ENCODE measurements at regions not wholly inside any gene's neighbourhood (a gene's known extent, or its start where the extent isn't known, plus 50 kb on each side); places are given as distances from the start of the nearest gene placed in this dataset.
A peak's percentile ranks its signal among the peaks of the same experiment; 100 is the strongest.

- Histone ChIP-seq H3K36me3 (ENCODE audit: insufficient read depth, insufficient read length, low read length) (no peaks in the 10 kb centered on the region), H3K27me3 (ENCODE audit: insufficient read depth, insufficient read length) (no peaks in the 10 kb centered on the region), H3K4me1 (ENCODE audit: insufficient read depth, insufficient read length) (peaks cover 2% of the 10 kb centered on the region), H3K4me3 (ENCODE audit: insufficient read length, low read depth) (no peak overlapping the region), H3K9ac (ENCODE audit: insufficient read length, low read depth) (no peak overlapping the region), H3K9me3 (ENCODE audit: insufficient read depth, low read length) (no peaks in the 10 kb centered on the region)
- TF ChIP-seq SUZ12 (IDR thresholded peaks at IDR 0.05; ENCODE audit: extremely low read depth, insufficient read depth, insufficient read length) (no peak), YY1 (IDR thresholded peaks at IDR 0.05; ENCODE audit: insufficient read depth, insufficient read length) (no peak), ZNF274 (IDR thresholded peaks at IDR 0.05; ENCODE audit: low read depth, low read length) (no peak)
- no peak for DNase-seq (ENCODE audit: low read depth, low spot score)
Observed at GRCh38 chr6:114430534-114431124, 87.8 kb upstream of the HS3ST5 start.

- no peak overlapping the region for H3K4me3 ChIP-seq (ENCODE audit: insufficient read length, low read depth)
- H3K4me1 ChIP-seq (ENCODE audit: insufficient read depth, insufficient read length) = peaks cover 2% of the 10 kb centered on the region
- TF ChIP-seq SUZ12 (IDR thresholded peaks at IDR 0.05; ENCODE audit: extremely low read depth, insufficient read depth, insufficient read length) = no peak
- DNase-seq (ENCODE audit: low read depth, low spot score) = no peak
- no peak overlapping the region for H3K9ac ChIP-seq (ENCODE audit: insufficient read length, low read depth)
- no peaks in the 10 kb centered on the region for H3K9me3 ChIP-seq (ENCODE audit: insufficient read depth, low read length)
- no peaks in the 10 kb centered on the region for H3K36me3 ChIP-seq (ENCODE audit: insufficient read depth, insufficient read length, low read length)
- no peaks in the 10 kb centered on the region for H3K27me3 ChIP-seq (ENCODE audit: insufficient read depth, insufficient read length)
Observed at GRCh38 chr6:114428341-114428740, 85.5 kb upstream of the HS3ST5 start.

GRCh38 chr6:114421199-114421598, 78.4 kb upstream of the HS3ST5 start:
- Histone ChIP-seq H3K4me1 (ENCODE audit: insufficient read depth, insufficient read length) (peaks cover 2% of the 10 kb centered on the region), H3K27me3 (ENCODE audit: insufficient read depth, insufficient read length) (no peaks in the 10 kb centered on the region), H3K4me3 (ENCODE audit: insufficient read length, low read depth) (no peak overlapping the region), H3K9ac (ENCODE audit: insufficient read length, low read depth) (no peak overlapping the region), H3K36me3 (ENCODE audit: insufficient read depth, insufficient read length, low read length) (peaks cover 3% of the 10 kb centered on the region), H3K9me3 (ENCODE audit: insufficient read depth, low read length) (no peaks in the 10 kb centered on the region)
- TF ChIP-seq ZNF274 (IDR thresholded peaks at IDR 0.05; ENCODE audit: low read depth, low read length) = no peak
- TF ChIP-seq SUZ12 (IDR thresholded peaks at IDR 0.05; ENCODE audit: extremely low read depth, insufficient read depth, insufficient read length) = no peak
- no peak for TF ChIP-seq YY1 (IDR thresholded peaks at IDR 0.05; ENCODE audit: insufficient read depth, insufficient read length)
- peak; percentile 57 for DNase-seq (ENCODE audit: low read depth, low spot score)

DNA sequence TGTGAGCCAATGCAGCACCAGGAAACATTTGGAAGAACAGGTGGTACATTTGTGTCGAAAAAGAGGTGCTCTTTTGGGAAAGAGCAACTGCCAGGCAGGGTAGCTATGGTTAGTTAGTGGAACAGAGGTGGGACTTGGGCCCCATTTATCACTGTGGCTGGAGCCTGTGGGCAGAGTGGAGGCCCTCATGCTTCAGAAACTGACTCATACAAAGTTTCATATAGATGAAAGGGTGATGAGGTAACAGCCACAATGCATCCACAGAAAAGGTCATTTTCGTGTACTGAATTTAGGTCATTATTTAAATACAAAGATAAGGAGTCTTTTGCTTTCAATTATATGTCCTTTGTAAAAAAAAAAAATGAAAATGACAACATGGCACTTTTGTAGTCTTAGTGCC, 76.4 kb upstream of the HS3ST5 start:
- TF ChIP-seq YY1 (IDR thresholded peaks at IDR 0.05; ENCODE audit: insufficient read depth, insufficient read length) (no peak), ZNF274 (IDR thresholded peaks at IDR 0.05; ENCODE audit: low read depth, low read length) (no peak), SUZ12 (IDR thresholded peaks at IDR 0.05; ENCODE audit: extremely low read depth, insufficient read depth, insufficient read length) (no peak)
- peaks cover 3% of the 10 kb centered on the region for H3K36me3 ChIP-seq (ENCODE audit: insufficient read depth, insufficient read length, low read length)
- H3K9me3 ChIP-seq (ENCODE audit: insufficient read depth, low read length) = no peaks in the 10 kb centered on the region
- peaks cover 2% of the 10 kb centered on the region for H3K4me1 ChIP-seq (ENCODE audit: insufficient read depth, insufficient read length)
- H3K27me3 ChIP-seq (ENCODE audit: insufficient read depth, insufficient read length) = no peaks in the 10 kb centered on the region
- no peak overlapping the region for H3K4me3 ChIP-seq (ENCODE audit: insufficient read length, low read depth)
- no peak for DNase-seq (ENCODE audit: low read depth, low spot score)
- H3K9ac ChIP-seq (ENCODE audit: insufficient read length, low read depth) = no peak overlapping the region

DNA sequence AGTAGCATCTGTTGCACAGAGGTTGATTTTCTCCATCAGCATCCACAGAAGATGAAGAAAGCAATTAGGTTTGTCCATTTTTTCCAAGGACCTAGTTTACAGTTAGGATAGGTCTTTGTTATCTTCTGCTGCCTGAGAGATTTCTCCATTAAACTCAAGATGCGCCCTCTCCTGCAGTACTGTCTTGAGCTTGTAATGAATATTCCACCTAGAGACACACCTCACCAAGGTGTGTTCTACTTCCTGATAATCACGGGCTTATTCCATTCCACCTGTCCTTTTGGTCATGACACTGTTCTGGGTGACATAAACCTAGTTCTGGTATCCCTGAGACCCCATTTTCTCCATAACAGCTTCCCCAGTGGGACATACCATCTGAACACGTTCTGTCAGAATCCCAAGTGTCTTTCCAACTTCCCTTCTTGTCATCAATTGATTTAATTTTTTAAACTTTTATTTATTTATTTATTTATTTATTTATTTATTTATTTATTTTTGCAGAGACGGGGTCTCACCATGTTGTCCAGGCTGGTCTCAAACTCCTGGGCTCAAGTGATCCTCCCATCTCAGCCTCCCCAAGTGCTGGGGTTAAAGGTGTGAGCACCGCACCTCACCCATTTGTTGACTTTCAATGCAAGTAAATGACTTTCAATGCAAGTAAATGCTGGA, 75.6 kb upstream of the HS3ST5 start:
- peaks cover 5% of the 10 kb centered on the region for H3K36me3 ChIP-seq (ENCODE audit: insufficient read depth, insufficient read length, low read length)
- TF ChIP-seq YY1 (IDR thresholded peaks at IDR 0.05; ENCODE audit: insufficient read depth, insufficient read length) = no peak
- no peaks in the 10 kb centered on the region for H3K9me3 ChIP-seq (ENCODE audit: insufficient read depth, low read length)
- H3K9ac ChIP-seq (ENCODE audit: insufficient read length, low read depth) = no peak overlapping the region
- H3K27me3 ChIP-seq (ENCODE audit: insufficient read depth, insufficient read length) = no peaks in the 10 kb centered on the region
- no peak for DNase-seq (ENCODE audit: low read depth, low spot score)
- peaks cover 2% of the 10 kb centered on the region for H3K4me1 ChIP-seq (ENCODE audit: insufficient read depth, insufficient read length)
- H3K4me3 ChIP-seq (ENCODE audit: insufficient read length, low read depth) = no peak overlapping the region

DNA sequence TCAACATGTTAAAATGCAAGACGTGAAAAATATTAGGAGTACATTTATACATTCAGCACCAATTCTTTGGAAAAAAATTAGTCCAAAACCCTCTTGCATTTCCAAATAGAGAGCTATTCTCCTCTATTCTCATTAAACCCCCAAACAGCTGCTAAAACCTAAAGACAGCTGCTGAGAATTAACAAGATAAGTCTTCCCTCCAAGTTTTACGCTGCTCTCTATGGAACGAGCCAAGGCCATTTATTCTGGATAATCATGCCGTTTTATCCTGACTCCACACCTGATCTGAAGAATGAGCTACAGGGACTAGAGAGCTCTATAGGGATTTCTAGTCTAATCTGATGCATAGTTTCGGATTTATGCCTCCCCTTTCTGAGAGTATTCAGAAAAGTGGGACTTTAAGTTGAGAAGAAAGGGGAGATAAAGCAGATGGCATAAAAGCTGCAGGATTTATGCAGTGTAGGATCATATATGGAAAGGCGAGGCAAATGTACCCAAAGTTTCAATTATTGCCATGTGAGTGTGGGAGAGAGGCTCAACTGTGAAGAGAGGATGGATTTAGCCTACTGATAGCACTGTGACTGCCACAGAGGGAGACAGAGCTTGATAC, 64.7 kb upstream of the HS3ST5 start:
- Histone ChIP-seq H3K4me3 (ENCODE audit: insufficient read length, low read depth) (no peak overlapping the region), H3K9me3 (ENCODE audit: insufficient read depth, low read length) (no peaks in the 10 kb centered on the region), H3K4me1 (ENCODE audit: insufficient read depth, insufficient read length) (no peaks in the 10 kb centered on the region), H3K9ac (ENCODE audit: insufficient read length, low read depth) (no peak overlapping the region), H3K36me3 (ENCODE audit: insufficient read depth, insufficient read length, low read length) (no peaks in the 10 kb centered on the region), H3K27me3 (ENCODE audit: insufficient read depth, insufficient read length) (no peaks in the 10 kb centered on the region)
- TF ChIP-seq ZNF274 (IDR thresholded peaks at IDR 0.05; ENCODE audit: low read depth, low read length) (no peak), YY1 (IDR thresholded peaks at IDR 0.05; ENCODE audit: insufficient read depth, insufficient read length) (no peak), SUZ12 (IDR thresholded peaks at IDR 0.05; ENCODE audit: extremely low read depth, insufficient read depth, insufficient read length) (no peak)
- no peak for DNase-seq (ENCODE audit: low read depth, low spot score)

DNA sequence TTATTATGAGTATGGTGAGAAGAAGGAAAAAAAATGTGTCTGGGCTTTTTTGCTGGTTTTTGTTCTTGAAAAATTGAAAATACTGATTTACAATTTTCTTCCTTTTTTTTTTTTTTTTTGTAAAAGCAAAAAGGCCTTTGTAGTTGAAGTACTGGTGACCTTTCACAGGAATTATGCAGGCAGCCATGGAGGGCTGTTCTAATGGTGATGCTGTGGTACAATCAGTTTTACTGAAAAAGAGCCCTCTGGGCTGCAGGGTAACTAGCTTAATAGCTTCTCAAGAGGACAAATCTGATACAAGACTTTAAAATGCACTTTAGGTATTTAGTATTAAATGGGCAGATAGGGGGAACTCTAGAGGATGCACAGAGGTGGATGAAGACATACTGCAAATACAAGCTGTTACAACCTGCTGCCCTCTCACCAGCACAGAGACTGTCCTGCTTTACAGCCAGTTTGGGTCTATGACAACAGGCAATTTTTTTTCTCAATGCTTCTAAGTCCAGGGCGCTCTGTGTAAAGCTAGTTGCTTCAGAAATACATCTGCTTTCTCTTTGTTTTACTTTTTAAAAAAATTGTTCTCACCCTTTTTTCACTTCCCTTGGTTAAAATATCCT, 61.6 kb upstream of the HS3ST5 start:
- Histone ChIP-seq H3K4me1 (ENCODE audit: insufficient read depth, insufficient read length) (no peaks in the 10 kb centered on the region), H3K27me3 (ENCODE audit: insufficient read depth, insufficient read length) (no peaks in the 10 kb centered on the region), H3K36me3 (ENCODE audit: insufficient read depth, insufficient read length, low read length) (no peaks in the 10 kb centered on the region), H3K9me3 (ENCODE audit: insufficient read depth, low read length) (no peaks in the 10 kb centered on the region), H3K9ac (ENCODE audit: insufficient read length, low read depth) (no peak overlapping the region), H3K4me3 (ENCODE audit: insufficient read length, low read depth) (no peak overlapping the region)
- TF ChIP-seq YY1 (IDR thresholded peaks at IDR 0.05; ENCODE audit: insufficient read depth, insufficient read length) (no peak), SUZ12 (IDR thresholded peaks at IDR 0.05; ENCODE audit: extremely low read depth, insufficient read depth, insufficient read length) (no peak), ZNF274 (IDR thresholded peaks at IDR 0.05; ENCODE audit: low read depth, low read length) (no peak)
- DNase-seq (ENCODE audit: low read depth, low spot score) = no peak
